ENCODE measurements at regions not wholly inside any gene's neighbourhood (a gene's known extent, or its start where the extent isn't known, plus 50 kb on each side); places are given as distances from the start of the nearest gene placed in this dataset.
"Not testable (repeated sequence)": the region's sequence is repeated elsewhere in the genome, so short reads cannot be mapped to it uniquely, and the experiment has no call there.

- no peak for DNase-seq (ENCODE audit: low spot score)
These were observed 109.2 kb downstream of the BASP1 start for GRCh38 chr5:17326600-17327037.

DNA sequence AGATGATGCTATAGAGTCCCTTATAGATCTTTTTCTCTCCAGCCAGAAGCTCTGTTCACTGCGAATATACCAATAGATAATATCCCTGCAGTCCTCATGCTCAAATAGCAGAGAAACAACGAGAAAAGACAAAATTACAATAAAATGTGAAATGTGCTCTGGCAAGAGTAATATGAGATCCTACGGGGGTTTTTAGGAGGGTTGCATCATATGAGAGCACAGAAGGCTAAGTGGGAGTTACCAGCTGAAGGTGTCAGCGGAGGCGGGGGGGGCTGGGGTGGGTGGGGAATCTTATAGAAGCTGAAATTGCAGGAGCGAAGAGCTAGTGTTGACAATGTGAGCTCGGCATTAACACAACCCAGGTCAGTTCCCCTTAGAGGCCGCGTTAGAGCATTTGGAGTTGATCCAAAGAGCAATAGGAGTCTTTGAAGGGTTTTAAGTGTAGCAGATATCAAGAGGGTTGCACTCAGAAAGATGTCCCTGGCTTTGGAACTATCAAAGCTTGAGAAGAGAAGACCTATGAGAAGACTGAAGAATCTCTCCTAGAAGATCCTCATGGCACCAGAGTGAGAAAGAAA is 109.7 kb downstream of the BASP1 start:
- DNase-seq (ENCODE audit: low spot score) = no peak

- DNase-seq (ENCODE audit: low spot score) = no peak
These were observed 112.1 kb downstream of the BASP1 start for GRCh38 chr5:17329571-17329970.

DNA sequence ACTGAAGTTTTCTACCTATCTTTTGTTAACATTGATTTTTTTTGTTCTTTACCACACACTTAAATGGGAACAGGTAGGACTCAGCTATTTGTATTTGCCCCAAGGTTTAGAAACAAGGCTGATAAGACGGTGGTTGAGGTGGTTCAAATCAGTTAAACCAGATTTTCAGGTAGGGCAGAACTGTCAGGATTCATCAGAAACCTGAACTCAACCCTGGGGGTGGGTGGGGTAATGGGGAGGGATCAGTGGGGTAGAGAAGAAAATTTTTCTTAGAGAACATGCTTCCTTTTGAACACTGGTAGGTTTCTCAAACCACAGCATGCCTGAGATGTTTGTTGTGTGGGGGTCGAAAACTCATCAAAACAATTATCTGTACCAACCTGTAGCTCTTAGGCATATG is 113.0 kb downstream of the BASP1 start:
- DNase-seq (ENCODE audit: low spot score) = no peak

DNA sequence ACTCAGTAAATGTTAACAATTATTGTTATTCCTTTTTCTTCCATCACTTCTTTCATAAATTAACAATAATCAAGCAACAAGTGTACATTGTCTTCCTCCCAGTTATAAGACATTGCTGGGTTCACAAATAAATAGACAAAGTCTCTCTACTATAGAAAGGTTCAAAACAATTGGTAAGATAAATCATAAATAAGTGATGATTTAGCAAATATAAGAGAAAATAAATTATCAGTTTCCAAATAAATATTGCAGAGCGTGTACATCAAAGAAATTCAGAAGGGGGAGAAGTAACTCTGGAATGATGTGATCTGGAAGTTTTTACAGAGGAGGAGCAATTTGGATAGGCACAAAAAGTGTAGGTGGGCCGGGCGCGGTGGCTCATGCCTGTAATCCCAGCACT is 114.2 kb downstream of the BASP1 start:
- no peak for DNase-seq (ENCODE audit: low spot score)

DNA sequence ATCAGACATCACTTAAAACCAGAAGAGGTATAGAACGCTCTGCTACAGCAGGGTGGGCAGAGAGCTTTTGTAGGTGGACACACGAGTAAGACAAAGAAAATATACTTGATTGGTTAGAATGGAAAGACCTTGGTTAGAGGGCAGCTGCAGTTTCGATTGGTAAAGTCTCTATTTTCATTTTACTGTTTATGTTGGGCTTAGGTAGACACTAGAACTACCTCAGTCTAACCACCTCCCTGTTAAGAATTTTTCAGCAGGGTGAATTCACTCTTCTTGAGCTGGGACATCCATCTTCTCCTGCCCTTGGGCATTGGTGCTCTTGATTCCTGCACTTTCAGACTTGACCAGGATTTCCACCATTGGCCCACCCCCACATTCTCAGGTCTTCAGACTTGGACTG is 116.3 kb downstream of the BASP1 start:
- no peak for DNase-seq (ENCODE audit: low spot score)

DNA sequence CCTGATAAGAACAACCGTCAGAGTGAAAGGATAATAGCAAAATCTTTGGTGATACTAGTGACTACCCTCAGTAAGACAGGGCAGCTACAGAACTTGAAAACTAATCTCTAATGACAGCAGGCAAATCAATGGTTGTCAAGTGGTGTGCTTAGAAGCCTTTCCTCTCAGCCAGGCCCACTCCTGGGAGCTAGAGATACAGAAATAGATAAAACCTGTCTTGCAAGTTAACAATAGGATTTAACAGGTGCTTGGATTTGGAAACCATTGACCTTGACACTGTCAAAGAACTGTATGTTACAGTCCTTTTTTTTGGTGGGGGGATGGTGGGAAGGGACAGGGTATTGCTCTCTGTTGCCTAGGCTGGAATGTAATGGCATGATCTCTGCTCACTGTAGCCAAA is 118.6 kb downstream of the BASP1 start:
- no peak for DNase-seq (ENCODE audit: low spot score)

- not testable (repeated sequence) for DNase-seq (ENCODE audit: low spot score)
These were observed 119.3 kb downstream of the BASP1 start for GRCh38 chr5:17336723-17337122.

- no peak for DNase-seq (ENCODE audit: low spot score)
These were observed 122.4 kb downstream of the BASP1 start for GRCh38 chr5:17339841-17340240.

DNA sequence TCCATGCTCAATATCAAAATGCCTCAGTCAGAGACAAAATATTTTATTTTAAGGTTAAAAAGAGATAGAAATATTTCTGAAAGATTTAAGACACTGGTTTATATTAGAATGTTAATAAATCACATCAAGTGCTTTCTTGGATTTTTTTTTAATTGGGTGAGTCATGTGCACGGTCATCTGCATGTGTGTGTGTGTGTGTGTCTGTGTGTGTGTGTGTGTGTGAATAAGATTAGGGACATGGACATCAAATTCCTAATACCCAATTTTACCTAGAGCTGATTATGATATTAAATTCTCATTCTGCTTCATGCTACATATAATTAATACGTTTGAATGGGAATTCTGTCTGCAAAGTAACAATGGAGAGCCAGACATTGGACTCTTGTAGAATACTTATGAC is 122.9 kb downstream of the BASP1 start:
- DNase-seq (ENCODE audit: low spot score) = no peak

GRCh38 chr5:17340819-17341218 is 123.4 kb downstream of the BASP1 start:
- DNase-seq (ENCODE audit: low spot score) = no peak

DNA sequence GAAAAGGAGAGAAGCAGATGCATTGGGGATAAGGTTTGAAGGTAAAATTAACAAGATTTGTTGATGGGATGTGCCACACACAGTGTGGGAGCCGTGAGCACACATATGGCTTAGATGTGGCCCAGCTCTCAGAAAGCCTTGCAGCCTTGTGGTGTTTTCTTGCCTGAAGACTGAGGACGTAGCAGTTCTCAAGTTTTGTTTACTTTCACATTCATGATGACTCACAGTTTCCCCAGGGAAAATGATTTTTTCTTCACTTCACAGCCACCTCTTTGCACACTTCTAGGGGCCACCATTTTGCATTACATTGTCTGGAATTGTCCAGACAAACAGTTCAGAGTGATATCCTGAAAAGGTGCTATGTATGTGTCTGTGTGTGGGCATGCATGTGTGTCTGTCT is 126.2 kb downstream of the BASP1 start:
- peak; percentile 58 for DNase-seq (ENCODE audit: low spot score)

GRCh38 chr5:17346811-17347210 is 129.4 kb downstream of the BASP1 start:
- no peak for DNase-seq (ENCODE audit: low spot score)

- DNase-seq (ENCODE audit: low spot score) = no peak
These were observed 134.8 kb downstream of the BASP1 start for GRCh38 chr5:17352223-17352622.

- no peak for DNase-seq (ENCODE audit: low spot score)
These were observed 136.8 kb downstream of the BASP1 start for GRCh38 chr5:17354265-17354664.

DNA sequence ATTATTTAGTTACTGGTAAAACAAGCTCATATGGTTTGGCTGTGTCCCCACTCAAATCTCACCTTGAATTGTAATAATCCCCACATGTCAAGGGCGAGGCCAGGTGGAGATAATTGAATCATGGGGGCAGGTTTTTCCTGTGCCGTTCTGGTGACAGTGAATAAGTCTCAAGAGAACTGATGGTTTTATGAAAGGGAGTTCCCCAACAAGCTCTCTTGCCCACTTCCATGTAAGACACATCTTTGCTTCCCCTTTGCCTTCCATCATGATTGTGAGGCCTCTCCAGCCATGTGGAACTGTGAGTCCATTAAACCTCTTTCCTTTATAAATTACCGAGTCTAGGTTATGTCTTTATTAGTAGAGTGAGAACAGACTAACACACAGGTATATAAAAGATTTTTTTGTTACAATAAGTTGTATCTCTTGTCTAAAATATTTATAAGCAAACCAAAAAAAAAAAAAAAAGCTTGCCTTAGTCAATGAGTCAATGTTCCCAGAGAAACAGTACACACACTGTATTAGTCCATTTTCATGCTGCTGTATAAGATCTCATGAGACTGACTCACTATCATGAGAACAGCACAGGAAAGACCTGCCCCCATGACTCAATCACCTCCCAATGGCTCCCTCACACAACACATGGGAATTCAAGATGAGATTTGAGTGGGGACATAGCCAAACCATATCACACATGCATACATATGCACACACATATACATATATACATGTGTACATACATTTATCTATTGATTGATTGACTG is 138.3 kb downstream of the BASP1 start:
- DNase-seq (ENCODE audit: low spot score) = no peak

DNA sequence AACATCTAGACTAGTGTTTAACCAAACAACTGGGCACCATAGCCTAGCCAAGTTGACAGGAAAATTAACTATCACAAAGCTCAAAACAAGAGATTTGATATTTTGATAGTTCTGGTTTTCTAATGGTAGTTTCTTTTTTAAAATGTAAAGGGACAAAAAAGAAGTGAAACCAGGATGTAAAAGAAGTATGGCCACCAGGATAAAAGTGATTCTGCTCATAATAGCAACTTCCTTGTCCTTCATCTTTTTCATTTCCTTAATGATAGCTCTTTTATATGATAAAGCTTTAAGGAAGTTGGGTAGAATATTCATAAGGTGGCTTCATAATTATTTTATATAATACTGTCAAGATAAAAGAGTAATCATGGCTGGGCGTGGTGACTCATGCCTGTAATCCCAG is 139.1 kb downstream of the BASP1 start:
- DNase-seq (ENCODE audit: low spot score) = no peak

- no peak for DNase-seq (ENCODE audit: low spot score)
These were observed 140.1 kb downstream of the BASP1 start for GRCh38 chr5:17357504-17357903.

GRCh38 chr5:17358031-17358430 is 140.0 kb upstream of the TAF11L2 start:
- DNase-seq (ENCODE audit: low spot score) = no peak

- DNase-seq (ENCODE audit: low spot score) = peak; percentile 67
These were observed 138.5 kb upstream of the TAF11L2 start for GRCh38 chr5:17359451-17360011.

- no peak for DNase-seq (ENCODE audit: low spot score)
These were observed 137.2 kb upstream of the TAF11L2 start for GRCh38 chr5:17360879-17361278.

GRCh38 chr5:17361331-17361730 is 136.7 kb upstream of the TAF11L2 start:
- DNase-seq (ENCODE audit: low spot score) = no peak

DNA sequence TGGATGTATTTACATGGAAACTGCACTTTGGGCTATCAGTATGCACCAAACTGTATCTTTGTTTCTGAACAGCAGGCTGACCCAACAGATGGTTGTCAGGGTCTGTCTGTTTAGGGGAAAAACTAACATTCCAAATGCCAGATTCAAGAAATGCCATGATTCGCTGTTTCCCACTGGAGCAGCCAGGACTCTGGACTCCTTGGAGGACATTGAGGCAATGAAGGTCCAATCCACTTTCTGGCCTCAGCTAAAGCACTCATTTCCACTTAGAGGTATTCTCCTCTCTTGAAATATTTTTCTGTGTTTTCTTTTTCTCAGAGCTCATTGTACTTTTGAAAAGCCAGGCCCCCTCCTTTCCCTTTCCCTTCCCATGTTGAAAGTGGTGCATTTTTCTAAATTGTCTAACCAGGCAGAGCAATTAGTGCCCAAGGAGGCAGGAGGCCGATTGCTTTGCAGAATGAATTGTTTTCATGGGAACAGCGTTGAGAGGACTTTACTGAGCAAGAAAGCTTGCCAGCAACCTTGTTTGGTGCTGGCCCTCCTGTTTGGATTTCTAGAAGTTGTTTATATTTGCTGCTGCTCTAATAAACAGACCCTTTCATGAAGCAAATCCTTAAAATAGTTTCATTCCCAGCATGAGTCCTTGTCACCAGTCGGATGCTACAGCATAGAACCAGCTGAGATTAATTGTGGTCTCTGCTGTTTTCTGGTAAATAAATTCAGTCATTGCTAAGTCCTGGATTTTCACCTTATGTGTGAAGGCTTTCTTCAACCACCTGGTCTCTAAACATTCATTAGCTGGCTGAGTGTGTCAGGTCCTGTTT is 132.8 kb upstream of the TAF11L2 start:
- no peak for DNase-seq (ENCODE audit: low spot score)

Data from AG20443 (cell line).